ENCODE measurements at regions not wholly inside any gene's neighbourhood (a gene's known extent, or its start where the extent isn't known, plus 50 kb on each side); places are given as distances from the start of the nearest gene placed in this dataset.

DNA sequence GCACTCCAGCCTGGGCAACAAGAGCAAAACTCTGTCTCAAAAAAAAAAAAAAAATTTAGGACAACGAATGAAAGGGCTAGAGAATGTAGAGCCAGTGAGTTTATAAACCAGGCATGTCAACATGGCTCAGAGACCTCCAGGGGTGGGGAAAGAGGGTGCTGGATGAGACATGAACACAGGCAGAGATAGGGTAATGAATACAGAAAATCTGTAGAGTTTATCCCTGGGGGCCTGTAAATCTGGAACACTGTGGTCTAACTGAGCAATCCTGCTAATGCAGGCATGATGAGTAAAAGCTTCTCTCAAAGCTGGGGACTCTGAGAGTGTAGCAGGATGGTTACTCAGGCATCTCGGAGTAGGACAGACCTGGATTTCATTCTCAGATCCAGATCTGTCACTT, 59.2 kb upstream of the IGFBP2 start:
- TF ChIP-seq POLR2A (IDR thresholded peaks at IDR 0.05) (no peak), POLR2AphosphoS5 (IDR thresholded peaks at IDR 0.05) (no peak)
